ENCODE measurements at regions not wholly inside any gene's neighbourhood (a gene's known extent, or its start where the extent isn't known, plus 50 kb on each side); places are given as distances from the start of the nearest gene placed in this dataset.

DNA sequence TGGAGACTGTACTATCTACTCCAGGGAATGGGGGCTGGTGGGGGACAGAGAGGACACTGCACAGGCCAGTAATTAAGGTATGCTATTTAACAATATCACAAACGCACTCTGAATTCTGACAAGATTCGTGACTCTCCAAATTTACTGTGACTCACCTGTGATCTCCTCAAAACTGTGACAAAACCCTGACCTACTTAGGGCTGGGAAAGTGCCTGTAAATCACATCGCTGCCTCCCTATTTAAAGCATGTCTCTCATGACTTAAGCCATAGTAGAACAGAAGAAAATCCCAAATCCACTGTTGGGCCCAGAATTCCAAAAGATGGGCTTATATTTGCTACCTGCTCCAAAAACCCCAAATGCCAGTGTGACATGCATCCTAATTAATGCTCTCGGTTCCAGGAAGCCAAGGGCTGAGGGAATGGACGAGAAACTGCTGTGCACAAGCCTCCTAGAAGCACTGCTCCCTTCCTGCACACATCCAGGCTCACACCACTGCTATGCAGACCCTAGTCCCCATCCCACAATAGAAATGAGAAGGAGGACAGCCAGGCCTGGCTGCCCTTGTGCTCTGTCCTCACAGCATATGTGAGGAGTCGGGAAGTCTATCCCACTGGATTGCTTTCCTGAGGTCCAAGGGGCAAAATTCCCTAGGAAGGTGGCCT, 187.7 kb upstream of the CHRNA7 start:
- no peak for DNase-seq

DNA sequence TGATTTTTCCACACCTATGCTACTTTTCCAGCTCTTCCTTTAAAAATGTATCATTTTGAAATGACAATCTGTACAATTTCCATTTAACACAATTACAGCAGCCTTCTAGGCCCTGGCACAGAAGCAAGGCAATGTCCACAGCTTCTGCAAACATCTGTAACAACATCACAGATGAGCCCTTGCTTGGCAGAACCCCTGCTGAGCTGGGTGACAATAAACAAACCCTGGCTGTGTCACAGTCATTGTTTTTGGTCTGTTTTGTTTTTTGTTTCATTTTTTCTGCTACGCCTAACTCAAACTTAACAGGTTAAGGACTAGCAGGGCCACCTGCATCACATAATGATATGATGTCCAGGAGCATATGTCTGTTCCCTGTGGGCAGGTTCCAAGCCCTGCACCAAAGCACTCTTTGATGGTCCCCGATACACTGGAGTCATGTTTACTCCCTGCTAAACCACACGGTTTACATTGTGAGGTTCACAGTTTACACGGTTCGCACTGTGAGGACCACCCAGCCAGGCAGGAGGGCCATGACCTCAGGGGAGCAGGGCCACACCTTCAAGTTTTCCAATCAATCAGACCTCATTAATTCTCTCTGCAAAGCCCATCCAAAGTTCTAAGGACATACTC, 186.8 kb upstream of the CHRNA7 start:
- no peak for DNase-seq

DNA sequence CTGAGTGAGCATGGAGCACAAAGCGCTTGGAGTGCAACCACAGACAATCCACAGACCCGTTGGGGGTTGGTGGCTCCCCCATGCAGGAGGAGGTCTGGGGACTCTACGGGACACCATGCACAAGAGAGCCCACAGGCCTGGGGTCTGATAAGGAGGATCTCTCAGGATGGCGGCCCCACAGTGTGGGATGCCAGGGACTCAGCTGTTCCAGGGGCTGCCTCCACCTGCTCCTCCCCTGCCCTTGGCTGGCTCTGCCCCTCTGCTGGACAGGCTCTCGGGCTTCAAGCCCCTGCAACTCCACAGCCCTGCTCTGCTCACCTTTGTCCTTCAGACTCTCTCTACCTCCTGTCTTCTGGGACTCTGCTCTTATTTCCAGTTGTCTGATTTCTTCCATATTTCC, 184.5 kb upstream of the CHRNA7 start:
- DNase-seq = no peak

DNA sequence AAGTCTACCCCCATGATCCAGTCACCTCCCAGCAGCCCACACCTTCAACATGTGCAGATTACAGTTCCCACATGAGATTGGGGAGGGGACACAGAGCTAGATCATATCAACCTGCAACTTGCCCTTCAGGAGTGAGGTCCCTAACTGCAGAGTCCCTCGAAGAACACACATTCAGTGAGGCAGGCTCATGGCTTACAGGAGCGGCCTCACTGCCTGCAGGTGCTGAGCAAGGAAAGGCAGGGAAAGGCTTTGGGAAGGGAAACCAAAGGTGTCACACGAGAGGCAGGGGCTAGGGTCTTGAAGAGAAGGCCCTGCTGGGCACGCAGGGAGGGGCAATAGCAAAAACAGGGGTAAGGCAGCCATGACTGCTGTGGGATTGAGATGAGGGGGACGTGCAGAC, 182.4 kb upstream of the CHRNA7 start:
- DNase-seq = no peak

DNA sequence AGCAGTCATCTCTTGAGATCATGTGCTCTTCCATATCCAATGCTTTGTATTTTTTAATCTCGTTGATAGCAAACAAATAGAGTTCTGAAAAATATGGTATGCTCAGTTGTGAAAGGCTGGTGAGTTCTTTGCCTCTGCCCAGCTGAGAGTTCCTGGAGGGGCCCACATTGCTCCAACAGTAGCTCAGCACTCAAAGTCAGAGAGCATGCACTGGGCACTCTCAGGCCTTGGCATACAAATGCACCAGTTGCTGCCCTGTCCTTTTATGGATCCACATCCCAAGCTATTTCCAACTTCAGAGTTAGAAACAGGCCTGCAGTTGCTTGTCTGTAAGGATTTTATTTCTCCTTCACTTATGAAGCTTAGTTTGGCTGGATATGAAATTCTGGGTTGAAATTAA, 181.7 kb upstream of the CHRNA7 start:
- no peak for DNase-seq

DNA sequence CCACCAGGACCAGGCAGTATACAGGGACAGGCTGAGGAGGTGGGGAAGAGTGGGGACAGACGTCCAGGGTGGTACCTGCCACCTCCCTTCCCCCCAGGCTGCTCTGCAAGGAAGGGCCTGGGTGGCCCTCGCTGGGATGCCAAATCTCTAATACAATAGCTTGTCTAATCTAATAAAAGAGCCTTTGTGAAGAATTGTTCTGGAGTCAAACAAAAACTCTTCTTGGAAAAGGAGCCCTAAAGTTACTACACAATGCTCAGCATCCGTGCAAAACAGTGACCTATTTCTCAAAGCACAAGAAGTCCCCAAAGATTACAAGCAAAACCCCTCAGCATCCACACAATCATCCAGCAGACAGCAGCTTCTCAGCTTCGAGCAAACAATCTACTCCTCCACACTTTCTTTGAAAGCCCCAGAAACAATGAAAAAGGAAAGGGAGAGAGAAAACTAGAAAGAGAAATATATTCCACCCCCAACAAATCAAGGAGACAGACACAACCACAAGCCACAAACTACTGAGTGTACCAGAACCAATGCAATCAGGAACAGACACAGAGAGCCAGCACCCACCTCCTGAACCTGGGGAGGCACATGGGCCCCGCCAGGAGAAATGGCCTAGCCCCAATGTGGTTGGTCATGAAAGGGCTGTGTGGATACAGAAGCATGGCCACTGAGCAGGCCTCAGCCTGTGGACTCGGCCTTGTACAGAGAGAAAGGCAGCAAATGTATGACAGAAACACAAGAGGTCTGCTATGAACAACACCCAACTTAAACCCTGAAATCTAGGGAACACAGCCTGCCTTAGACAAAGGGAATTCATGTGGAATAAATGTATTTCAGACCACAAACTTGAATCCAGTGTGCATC, 177.1 kb upstream of the CHRNA7 start:
- no peak for DNase-seq

DNA sequence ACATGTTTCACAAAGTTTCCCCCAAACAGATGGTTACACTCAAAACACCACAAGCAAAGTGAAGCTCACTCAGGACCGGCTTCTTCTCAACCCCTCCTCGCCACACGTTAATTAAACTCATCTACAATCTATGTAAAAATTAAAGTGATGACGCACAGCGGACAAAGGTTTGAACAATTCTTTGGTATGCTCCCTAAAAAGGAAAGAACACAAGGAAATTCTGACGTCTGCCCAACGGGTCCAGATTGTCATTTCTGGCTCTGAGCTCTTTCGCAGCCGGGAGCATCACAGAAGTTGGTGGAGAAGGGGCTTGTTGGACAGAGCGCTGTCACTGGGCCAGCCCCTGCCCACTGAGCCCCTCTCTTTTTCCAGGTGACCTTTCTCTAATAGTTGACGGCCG, 173.7 kb upstream of the CHRNA7 start:
- no peak for DNase-seq

DNA sequence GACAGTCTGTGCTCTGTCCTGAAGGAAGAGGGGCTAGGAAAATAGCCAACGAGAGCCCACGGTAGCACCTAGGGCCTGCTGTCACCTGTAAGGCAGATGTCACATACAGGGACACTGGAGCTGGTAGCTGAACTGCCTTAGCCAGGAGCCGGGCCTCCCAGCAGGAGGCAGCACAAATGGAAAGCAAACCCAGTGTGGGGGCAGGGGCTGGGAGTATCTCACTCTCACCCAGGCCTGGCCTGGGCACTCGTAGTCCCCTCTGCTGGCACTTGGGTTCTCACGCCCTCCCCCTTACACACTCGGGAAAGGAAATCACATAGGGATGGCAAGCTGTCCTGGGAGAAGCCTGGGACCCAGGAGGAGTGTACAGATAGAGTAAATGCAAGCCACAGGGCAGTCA, 173.1 kb upstream of the CHRNA7 start:
- no peak for DNase-seq

DNA sequence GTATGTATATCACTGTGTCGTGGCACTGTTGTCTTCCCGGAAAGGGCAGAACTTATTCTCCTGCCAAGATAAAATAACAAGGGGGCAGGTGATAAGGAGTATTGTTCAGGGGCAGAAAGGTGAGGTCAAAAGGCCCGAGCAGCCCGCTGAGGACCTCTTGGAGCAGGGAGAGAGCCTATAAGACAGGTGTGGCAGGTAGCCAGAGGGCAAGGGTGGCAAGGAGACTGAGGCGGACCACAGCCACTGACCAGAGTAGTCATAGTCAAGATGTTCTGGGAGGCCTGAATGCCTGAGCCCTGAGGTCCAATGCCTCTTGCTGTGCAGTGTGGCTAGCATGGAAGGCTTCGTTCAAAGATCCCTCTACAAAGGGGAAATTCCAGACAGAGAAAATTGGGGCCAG, 172.3 kb upstream of the CHRNA7 start:
- no peak for DNase-seq

DNA sequence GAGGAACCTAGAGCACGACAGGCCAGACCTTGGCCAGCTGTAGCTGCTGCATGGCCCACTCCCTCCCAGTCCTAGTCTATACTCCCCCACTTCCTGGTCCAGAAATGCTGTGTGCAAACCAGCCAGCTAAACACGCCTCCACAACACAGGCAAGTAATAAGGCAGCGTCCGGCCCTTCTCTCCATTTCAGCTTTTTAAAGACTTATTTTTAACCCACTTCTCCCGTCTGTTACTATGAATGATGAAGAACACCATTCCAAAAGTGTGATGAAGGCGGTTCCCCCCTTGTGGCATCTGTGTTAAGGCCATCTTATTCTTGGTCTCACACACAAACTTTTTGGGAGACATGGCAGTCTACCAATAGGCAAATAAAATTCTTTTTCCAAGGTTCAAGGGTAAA, 164.1 kb upstream of the CHRNA7 start:
- no peak for DNase-seq

DNA sequence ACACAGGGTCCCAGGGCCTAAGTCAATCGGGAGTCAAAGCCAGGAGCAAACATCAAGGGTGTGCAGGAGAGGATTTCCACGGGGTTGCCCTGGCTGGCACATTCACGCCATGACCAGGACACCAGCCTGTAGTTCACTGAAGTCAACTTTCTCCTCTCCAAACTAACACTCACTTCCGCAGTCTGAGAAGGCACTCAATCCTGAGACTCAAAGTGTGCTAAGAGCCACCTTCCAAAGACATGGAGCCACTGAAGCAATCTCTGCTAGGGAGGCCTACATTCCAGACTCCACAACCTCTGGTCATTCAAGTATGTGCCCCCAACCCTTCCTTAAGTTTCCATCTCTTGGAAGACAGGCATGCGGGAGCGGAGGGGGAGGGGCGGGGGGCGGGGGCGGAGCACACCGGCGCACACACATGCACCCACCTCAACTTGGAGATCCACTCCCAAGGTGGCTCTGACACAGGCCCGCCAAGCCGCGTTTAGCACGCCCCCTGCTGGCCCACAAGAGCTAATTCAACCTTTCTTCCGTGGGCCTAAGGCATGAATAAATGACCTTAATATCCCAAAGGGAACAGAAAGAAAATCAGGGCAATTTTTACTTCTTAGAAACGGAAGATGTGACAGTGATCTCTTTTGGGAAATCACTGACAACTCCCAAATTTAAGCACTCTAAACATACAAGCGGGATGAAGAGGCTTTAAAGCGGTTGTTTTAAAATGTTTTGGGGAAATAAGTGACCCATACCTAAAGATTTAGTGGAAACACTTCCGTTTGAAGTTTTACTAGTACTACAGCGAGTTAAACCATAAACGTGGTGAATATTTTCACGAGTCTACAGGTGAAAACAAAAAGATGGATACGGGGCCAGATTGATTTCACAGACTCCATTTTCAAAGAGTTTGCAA, 162.5 kb upstream of the CHRNA7 start:
- peak; percentile 59 for DNase-seq

DNA sequence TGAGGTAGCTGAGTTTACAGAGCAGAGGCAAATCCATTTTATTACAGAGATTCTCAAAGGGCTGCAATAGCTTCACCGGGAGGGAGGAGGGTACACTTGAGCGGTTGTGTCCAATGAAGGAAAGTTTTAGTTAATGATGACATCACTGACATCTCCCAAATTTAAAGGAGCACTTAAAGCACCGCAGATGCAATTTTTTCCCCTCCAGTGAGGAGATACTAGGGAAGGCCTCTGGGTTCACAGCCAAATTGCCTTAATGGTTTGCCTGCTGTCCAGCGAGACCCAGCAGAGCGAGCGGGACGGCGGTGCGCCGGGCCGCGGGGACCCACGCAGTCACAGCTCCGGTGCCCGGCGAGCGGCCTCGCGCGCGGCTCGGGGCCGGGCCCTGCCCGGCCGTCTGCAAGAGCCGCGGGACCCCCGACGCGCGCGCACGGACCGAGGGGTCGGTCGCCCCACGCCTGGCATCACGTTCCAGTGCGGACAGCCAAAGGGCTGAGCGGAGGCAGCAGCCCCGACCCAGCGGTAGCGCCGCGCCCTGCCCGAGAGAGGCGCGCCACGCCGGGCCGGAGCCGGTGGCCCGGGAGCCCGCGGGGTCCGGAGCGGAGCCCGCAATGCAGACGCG, 160.5 kb upstream of the CHRNA7 start:
- DNase-seq = no peak

DNA sequence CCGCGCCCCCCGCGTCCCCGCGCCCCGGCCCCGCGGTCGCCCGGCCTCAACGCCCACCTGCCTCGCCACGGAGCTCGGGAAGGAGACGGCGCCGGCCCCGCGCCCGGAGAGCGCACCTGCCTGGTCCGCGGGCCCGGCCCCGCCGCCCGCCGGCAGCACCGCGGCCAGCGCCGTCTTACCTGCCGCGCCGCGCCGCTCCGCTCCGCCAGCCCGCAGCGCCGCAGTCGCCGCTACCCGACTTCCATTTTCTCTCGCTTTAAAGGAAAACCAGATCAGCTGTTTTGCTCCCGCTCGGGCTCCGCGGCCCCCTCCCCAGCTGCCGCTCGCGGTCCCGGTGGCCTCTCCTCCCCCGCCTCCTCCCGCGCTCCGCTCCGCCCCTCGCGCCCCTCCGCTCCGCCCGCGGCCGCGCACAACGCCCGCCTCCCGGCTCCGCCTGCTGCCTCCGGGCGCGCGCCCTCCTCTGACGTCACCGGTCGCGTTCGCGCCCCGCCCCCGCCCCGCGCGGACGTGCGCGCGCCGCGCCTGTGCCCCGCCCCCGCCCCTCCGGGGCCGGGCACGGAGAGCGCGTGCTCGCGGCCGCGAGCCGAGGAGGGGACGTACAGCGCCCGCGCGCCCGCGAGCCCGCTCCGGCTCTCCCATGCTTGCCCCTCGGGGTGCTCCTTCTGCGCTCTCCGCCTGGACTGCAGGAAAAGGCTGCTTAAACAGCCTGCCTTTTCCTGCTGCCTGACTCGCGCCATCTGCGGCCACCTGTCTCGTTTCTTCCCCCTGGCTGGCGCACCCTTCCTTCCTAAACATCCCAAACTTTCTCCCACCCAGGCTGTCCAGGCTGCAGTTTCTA, 159.8 kb upstream of the CHRNA7 start, which contains the start of gene OTUD7A:
TSS of gene OTUD7A (minus strand) at position 346 of the 838 bp plus-strand sequence.
- peak; percentile 84 for DNase-seq

DNA sequence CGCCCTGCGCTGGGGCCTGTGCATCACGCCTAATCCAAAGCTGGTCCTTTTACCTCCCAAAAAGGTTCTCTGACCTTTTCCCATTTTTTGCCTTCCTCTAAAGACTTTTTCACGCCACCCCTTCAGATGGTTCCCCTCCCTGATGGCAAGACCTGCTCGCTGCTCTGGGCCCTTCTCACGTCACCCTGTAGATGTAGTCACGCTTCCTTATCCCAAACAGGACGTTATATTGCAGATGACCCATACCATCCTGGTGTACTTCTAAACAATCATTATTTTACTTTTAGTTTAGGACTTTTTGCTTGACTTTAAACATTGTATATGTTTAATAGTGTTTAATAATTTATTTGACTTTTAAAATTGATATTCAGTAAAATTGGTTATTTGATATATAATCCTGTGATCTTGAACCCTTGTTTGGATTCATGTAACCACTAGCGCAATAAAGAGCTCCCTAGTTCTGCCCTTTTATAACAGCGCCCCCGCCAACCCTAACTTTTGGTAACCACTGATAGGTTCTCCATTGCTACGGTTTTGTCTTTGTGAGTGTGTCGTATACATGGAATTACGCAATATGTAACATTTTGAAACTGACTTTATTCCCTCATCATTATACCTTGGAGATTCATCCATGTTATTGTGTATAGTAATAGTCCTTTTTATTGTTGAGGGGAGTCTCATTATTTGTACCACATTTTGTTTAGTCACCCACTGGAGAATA, 159.0 kb upstream of the CHRNA7 start:
- no peak for DNase-seq

DNA sequence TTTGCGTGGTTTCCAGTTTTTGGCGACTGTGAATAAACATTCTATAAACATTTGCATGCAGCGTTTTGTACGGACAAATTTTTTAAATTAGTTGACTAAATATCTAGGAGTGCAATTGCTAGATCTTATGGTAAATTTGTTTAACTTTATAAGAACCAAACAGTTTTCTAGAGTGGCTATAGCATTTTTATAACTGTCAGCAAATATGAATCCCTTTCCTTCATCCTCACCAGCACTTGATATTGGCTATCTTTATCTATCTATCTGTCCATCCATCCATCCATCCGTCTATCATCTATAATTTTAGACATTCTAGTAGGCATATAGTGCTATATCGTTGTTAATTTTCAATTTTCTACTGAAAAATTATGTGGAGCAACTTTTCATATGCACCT, 158.4 kb upstream of the CHRNA7 start:
- DNase-seq = no peak

DNA sequence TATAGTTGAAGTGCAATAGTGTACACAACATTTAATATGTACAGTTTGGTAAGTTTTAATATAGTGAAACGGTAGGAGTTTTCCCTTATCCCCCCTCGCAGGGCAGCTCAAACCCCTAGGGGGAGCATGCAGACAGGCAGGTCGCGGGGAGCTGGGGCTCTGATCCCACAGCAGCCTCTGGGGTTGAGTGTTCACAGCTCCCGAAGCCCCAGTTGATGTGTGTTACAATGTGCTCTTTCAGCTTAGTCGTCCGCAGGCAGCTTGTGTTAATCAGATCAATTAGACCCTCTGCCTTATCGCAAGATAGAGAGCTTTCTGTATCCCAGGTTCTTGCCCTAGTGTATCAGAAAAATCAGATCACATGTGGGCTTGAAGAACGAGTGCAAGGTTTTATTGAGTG, 143.1 kb upstream of the CHRNA7 start:
- DNase-seq = no peak

DNA sequence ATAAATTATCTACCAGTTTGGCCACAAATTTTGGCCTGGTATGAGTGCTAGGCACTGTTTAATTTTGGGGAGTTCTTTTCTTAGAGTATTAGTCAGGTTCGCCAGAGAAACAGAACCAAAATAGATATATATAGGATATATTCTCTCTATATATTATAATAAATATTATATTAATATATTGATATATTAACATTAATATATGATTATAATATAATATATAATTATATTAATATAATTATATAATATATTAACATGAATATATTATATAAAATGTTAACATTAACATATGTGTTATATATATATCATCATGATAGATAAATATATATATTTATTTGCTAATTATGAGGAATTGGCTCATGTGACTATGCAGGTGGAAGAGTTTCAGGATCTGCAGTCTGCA, 137.8 kb upstream of the CHRNA7 start:
- no peak for DNase-seq

DNA sequence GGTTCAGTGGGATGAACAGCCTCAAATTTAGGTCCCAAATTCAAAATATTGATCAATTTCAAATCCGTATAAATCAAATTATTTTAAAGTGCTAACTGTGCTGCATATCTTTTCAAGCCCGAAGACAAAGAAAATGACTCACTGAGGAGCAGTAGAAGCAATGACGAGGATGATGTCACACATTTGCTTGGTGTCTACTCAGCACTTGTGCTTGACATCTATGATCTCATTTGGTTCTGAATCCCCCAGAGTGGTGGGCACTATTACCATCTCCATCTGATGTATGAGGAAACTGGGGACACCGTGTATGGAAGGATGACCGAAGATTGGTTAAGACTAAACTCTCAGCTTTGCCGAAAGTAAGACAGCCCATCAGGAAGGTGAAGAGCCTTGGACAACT, 136.5 kb upstream of the CHRNA7 start:
- DNase-seq = no peak

DNA sequence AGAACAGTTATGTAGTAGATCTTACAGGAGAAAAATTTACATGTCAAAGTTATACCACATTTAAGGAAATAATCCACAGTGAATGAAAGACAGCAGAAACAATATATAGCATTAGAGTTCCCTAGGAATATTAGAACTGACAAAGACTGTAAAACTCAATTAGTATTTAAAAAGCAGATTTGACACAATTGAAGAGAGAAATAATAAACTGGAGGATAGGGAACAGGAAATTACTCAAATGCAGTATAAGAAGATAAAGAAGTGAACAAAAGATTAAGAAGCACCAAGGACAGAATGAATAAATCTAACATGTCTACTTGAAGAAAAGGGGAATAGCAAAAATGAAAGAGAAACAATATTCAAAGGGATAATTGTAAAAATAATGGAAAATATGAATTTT, 132.6 kb upstream of the CHRNA7 start:
- DNase-seq = no peak

DNA sequence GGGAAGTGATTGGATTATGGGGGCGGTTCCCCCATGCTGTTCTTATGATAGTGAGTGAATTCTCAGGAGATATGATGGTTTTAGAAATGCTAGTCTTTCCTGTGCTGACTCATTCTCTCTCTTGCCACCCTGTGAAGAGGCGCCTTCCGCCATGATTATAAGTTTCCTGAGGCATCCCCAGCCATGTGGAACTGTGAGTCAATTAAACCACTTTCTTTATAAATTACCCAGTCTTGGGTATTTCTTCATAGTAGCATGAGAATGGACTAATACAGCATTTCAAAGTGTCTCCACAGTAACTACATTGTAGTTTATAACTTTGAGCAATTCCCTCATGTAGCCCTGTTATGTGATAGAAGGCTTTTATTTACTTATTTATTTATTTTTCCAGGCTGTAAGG, 128.8 kb upstream of the CHRNA7 start:
- DNase-seq = no peak

DNA sequence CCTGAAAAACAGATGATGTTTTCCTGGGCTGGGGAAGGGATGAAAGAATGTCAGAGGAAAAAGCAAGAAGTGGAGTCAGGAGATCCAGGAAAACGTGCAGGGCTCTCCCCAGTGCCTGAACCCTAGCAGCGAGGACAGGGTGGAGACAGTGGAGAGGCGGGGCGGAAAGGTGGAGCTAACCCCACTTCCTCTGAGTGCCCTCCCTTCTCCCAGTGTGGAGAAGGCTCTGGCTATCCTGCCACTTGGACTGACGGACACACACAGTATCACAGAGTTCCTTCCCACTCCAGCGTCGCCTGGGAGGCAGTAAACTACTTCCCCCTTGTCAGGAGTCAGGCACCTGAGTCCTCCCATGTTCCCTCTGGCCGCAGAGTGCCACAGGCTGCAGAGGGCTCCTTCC, 125.3 kb upstream of the CHRNA7 start:
- no peak for DNase-seq
